ENCODE measurements at regions not wholly inside any gene's neighbourhood (a gene's known extent, or its start where the extent isn't known, plus 50 kb on each side); places are given as distances from the start of the nearest gene placed in this dataset.

GRCh38 chr2:173419506-173419905 lies 64.8 kb downstream of the CDCA7 start:
- Mint-ChIP-seq H3K4me1 (no peaks in the 10 kb centered on the region), H3K4me3 (no peak overlapping the region), H3K36me3 (ENCODE audit: low read depth) (no peaks in the 10 kb centered on the region), H3K9me3 (no peaks in the 10 kb centered on the region), H3K27me3 (peaks cover 42% of the 10 kb centered on the region), H3K27ac (no peak overlapping the region)
- ATAC-seq (replicated peaks): no peak

- Mint-ChIP-seq H3K27me3 (peaks cover 37% of the 10 kb centered on the region), H3K36me3 (ENCODE audit: low read depth) (no peaks in the 10 kb centered on the region), H3K27ac (no peak overlapping the region), H3K4me3 (no peak overlapping the region), H3K9me3 (no peaks in the 10 kb centered on the region), H3K4me1 (no peaks in the 10 kb centered on the region)
- ATAC-seq (replicated peaks): no peak
Measured at GRCh38 chr2:173424886-173425285, 70.2 kb downstream of the CDCA7 start.

DNA sequence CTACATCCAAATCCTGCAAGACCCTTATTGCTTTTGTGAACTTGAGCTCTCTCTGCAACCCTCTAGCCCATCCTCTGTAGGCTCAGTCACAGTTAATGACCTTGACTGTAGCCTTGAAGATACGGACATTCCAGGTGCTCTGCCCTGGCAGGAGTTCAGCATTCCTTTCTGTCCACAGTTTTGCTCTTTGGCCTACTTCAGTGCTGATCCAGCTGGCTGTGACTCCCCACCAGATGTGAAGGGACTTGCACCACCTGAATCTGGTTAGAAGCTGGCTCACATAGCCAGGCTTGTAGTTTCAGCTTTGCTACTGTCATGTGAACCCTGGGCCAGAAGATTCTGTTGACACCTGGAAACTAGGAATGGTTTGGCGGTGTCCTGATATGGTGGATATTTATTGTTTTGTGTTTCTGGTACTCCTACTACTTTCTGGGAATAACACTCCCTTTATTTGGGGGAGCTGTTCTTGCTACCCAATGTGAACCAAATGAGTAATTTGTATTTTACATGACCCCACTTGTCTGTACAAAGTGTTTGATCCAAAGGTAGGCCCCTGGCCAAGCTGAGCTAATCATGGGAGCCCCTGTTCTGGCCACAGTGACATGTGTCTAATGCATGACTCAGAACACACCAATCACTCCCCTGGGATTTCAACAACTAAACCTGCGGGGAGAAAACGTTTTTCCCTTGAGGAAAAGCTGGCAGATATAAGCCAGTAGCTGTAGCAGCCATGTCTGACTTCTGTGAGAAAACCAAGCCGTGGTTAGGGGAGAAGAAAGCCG lies 73.4 kb downstream of the CDCA7 start:
- no peak for ATAC-seq (replicated peaks)

DNA sequence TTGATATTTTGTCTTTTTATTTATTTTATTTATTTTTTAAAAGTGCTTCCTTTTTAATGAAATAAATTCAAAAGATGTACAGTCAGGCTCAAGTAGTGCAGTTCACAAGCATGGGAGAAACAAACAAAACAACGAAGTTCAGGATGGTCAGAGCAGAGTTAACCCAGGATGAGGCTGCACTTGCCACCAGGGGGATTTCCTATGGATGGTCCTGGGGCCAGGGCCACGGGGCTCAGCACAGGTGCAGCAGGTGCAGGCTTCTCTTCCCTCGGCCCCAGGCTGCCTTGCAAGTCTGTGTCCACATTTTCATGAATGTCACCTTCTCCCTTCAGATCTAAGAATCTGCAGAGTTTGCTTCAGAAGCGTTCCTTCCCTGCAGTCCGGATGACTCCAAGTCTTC lies 76.5 kb downstream of the CDCA7 start:
- Mint-ChIP-seq H3K9me3 (no peaks in the 10 kb centered on the region), H3K4me3 (no peak overlapping the region), H3K4me1 (no peaks in the 10 kb centered on the region), H3K27ac (no peak overlapping the region), H3K36me3 (ENCODE audit: low read depth) (no peaks in the 10 kb centered on the region), H3K27me3 (peaks cover 28% of the 10 kb centered on the region)
- no peak for ATAC-seq (replicated peaks)

More for the DNA sequence above, 73.4 kb downstream of the CDCA7 start:
- Mint-ChIP-seq H3K4me1 (no peaks in the 10 kb centered on the region), H3K27me3 (peaks cover 29% of the 10 kb centered on the region), H3K4me3 (no peak overlapping the region), H3K27ac (no peak overlapping the region), H3K9me3 (no peaks in the 10 kb centered on the region), H3K36me3 (ENCODE audit: low read depth) (no peaks in the 10 kb centered on the region)

GRCh38 chr2:173432049-173432754 lies 77.5 kb downstream of the CDCA7 start:
- H3K27me3 Mint-ChIP-seq: peaks cover 26% of the 10 kb centered on the region
- H3K36me3 Mint-ChIP-seq (ENCODE audit: low read depth): no peaks in the 10 kb centered on the region
- no peak for ATAC-seq (replicated peaks)
- H3K9me3 Mint-ChIP-seq: no peaks in the 10 kb centered on the region
- H3K4me3 Mint-ChIP-seq: no peak overlapping the region
- H3K4me1 Mint-ChIP-seq: no peaks in the 10 kb centered on the region
- H3K27ac Mint-ChIP-seq: no peak overlapping the region

GRCh38 chr2:173434762-173435569 lies 80.3 kb downstream of the CDCA7 start:
- peaks cover 24% of the 10 kb centered on the region for H3K27me3 Mint-ChIP-seq
- H3K4me1 Mint-ChIP-seq: no peaks in the 10 kb centered on the region
- no peak overlapping the region for H3K27ac Mint-ChIP-seq
- no peaks in the 10 kb centered on the region for H3K36me3 Mint-ChIP-seq (ENCODE audit: low read depth)
- no peak for ATAC-seq (replicated peaks)
- no peaks in the 10 kb centered on the region for H3K9me3 Mint-ChIP-seq
- no peak overlapping the region for H3K4me3 Mint-ChIP-seq

GRCh38 chr2:173435574-173435973 lies 80.9 kb downstream of the CDCA7 start:
- Mint-ChIP-seq H3K4me1 (no peaks in the 10 kb centered on the region), H3K9me3 (no peaks in the 10 kb centered on the region), H3K27me3 (peaks cover 18% of the 10 kb centered on the region), H3K4me3 (no peak overlapping the region), H3K27ac (no peak overlapping the region), H3K36me3 (ENCODE audit: low read depth) (no peaks in the 10 kb centered on the region)
- no peak for ATAC-seq (replicated peaks)

DNA sequence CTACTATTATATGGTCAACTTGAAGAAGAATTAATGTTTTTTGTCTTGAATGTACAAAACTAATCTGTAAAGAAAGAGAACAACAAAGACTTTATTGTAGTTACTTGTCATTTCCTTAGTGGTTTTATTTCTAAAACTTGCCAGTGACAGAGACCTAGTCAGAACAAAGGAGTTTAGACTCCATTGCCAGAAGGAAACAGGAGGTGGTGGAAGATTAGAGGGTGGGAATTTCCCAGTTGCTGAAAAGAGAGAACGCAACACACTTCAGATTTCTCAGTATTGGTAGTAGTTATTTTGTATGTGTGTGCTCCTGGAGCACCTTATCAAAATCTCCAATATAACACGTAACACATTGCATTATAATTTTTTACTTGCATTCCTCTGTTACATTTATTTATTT lies 81.4 kb downstream of the CDCA7 start:
- H3K36me3 Mint-ChIP-seq (ENCODE audit: low read depth): no peaks in the 10 kb centered on the region

DNA sequence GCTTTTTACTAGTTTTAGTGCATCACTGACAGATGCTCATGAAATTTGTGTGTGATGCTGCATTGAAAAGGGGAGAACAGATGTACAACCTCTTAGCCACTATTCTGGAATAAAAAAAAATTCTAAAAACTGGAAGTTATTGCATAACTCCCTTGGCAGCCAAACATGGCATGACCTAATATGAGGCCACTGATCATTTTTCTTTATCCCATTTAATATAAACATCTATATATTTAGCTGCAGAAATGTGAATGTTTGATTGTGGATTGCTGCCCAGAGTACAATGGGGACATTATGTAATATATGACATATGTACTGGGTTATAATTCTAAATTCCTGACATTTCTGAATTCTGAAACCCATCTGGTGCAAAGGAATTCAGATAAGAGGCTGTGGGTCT lies 86.5 kb downstream of the CDCA7 start:
- Mint-ChIP-seq H3K27me3 (peaks cover 3% of the 10 kb centered on the region), H3K9me3 (no peaks in the 10 kb centered on the region), H3K4me1 (no peaks in the 10 kb centered on the region), H3K4me3 (no peak overlapping the region), H3K36me3 (ENCODE audit: low read depth) (no peaks in the 10 kb centered on the region), H3K27ac (no peak overlapping the region)
- no peak for ATAC-seq (replicated peaks)

More for the DNA sequence above, 81.4 kb downstream of the CDCA7 start:
- peaks cover 16% of the 10 kb centered on the region for H3K27me3 Mint-ChIP-seq
- no peaks in the 10 kb centered on the region for H3K4me1 Mint-ChIP-seq
- ATAC-seq (replicated peaks): peak; percentile 62
- no peak overlapping the region for H3K27ac Mint-ChIP-seq
- no peaks in the 10 kb centered on the region for H3K9me3 Mint-ChIP-seq
- no peak overlapping the region for H3K4me3 Mint-ChIP-seq

DNA sequence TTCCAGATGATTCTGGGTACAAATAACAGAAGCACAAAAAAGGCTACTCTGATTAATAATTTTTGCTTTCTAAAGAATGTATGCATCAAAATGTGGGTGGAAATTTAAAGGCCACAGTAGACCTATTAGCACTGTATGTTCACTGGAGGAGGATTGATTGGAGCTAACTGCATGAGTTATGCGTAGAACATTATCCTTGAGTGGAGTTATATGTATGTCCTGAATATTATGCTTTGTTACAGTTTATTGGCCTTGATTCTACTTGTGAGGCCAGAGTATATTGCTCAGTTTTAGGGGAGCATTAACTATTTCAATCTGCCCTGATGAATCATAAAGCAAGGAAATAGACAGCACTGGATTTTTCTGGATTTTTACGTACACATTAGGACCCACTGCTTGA lies 87.9 kb downstream of the CDCA7 start:
- no peaks in the 10 kb centered on the region for H3K36me3 Mint-ChIP-seq (ENCODE audit: low read depth)
- no peaks in the 10 kb centered on the region for H3K4me1 Mint-ChIP-seq
- no peak for ATAC-seq (replicated peaks)
- H3K9me3 Mint-ChIP-seq: no peaks in the 10 kb centered on the region
- no peak overlapping the region for H3K27ac Mint-ChIP-seq
- peaks cover 2% of the 10 kb centered on the region for H3K27me3 Mint-ChIP-seq
- no peak overlapping the region for H3K4me3 Mint-ChIP-seq

DNA sequence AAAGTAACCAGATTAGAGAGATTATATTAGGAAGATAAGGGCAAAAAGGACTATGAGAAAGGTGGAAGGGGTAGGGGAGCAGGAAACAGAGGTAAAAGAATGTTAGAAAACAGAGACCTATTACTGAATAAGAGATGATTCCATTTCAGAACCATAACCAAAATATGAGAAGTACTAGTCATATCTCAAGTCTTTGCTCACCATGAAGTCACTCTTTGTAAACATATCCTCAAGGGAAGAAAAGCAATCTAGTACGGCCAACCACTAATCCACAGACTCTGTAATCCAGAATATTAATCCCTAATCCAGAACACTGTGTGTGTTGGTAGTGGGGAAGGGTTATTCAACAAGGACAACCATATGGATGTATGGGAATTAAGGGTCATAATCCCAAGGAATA lies 92.0 kb downstream of the CDCA7 start:
- Mint-ChIP-seq H3K36me3 (ENCODE audit: low read depth) (no peaks in the 10 kb centered on the region), H3K27me3 (no peaks in the 10 kb centered on the region), H3K9me3 (no peaks in the 10 kb centered on the region), H3K27ac (no peak overlapping the region), H3K4me3 (no peak overlapping the region), H3K4me1 (no peaks in the 10 kb centered on the region)
- peak; percentile 32 for ATAC-seq (replicated peaks)

GRCh38 chr2:173448938-173449471 lies 94.3 kb downstream of the CDCA7 start:
- Mint-ChIP-seq H3K9me3 (no peaks in the 10 kb centered on the region), H3K4me1 (no peaks in the 10 kb centered on the region), H3K36me3 (ENCODE audit: low read depth) (no peaks in the 10 kb centered on the region), H3K27me3 (peaks cover 5% of the 10 kb centered on the region), H3K4me3 (peak overlapping the region; percentile 72), H3K27ac (peak overlapping the region; percentile 67)
- ATAC-seq (replicated peaks): peak; percentile 85

GRCh38 chr2:173451118-173451517 lies 96.4 kb downstream of the CDCA7 start:
- Mint-ChIP-seq H3K4me3 (peak overlapping the region; percentile 42), H3K9me3 (no peaks in the 10 kb centered on the region), H3K27me3 (peaks cover 18% of the 10 kb centered on the region), H3K4me1 (no peaks in the 10 kb centered on the region), H3K27ac (no peak overlapping the region), H3K36me3 (ENCODE audit: low read depth) (no peaks in the 10 kb centered on the region)
- no peak for ATAC-seq (replicated peaks)

DNA sequence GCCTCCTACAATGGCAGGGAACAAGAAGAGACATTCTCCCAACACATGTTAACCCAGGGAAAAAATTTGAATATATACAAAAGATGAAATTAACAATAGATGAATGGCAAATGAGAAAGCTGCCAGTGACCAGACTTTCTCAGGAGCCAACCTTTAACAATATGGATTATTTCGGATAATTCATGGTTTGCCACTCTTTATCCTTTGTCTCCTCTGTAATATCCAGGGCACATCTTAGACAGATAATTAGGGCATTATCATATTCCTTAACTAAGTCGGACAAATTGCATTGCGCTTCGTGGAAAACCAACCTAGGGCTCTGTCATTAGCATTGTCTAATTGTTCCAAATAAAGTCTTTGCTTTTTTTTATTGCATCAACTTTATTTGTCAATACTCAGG lies 97.3 kb downstream of the CDCA7 start:
- no peak overlapping the region for H3K4me3 Mint-ChIP-seq
- H3K27ac Mint-ChIP-seq: no peak overlapping the region
- peaks cover 18% of the 10 kb centered on the region for H3K27me3 Mint-ChIP-seq
- ATAC-seq (replicated peaks): no peak
- no peaks in the 10 kb centered on the region for H3K9me3 Mint-ChIP-seq
- H3K4me1 Mint-ChIP-seq: no peaks in the 10 kb centered on the region
- no peaks in the 10 kb centered on the region for H3K36me3 Mint-ChIP-seq (ENCODE audit: low read depth)
